HK-2 (cell line): ENCODE measurements at regions not wholly inside any gene's neighbourhood (a gene's known extent, or its start where the extent isn't known, plus 50 kb on each side); places are given as distances from the start of the nearest gene placed in this dataset.

Experiments used
- DNase-seq: peaks from one replicate; pipeline ENCODE4 v3.0.0-alpha.2; 2018; ENCODE audit not compliant: unreplicated experiment

DNA sequence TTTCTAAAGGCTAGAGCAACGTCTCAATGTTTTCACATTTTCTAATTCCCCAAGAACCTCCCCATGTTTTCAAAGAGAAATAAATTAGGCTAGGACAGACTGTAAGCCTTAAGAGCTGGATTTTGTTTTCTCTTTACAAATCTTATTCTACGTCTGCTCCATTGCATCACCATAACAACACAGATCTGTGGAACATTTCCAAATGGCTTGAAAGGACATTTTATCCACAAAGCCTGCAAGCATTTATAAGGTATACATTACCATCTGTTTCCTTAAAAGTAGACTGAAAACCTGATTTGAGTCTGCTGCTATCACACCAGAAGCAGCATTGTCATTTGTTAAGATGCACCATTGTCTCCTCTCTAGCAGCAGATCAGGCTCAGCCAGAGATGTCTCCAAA lies 115.3 kb upstream of the PLEKHA5 start:
- no peak for DNase-seq

DNA sequence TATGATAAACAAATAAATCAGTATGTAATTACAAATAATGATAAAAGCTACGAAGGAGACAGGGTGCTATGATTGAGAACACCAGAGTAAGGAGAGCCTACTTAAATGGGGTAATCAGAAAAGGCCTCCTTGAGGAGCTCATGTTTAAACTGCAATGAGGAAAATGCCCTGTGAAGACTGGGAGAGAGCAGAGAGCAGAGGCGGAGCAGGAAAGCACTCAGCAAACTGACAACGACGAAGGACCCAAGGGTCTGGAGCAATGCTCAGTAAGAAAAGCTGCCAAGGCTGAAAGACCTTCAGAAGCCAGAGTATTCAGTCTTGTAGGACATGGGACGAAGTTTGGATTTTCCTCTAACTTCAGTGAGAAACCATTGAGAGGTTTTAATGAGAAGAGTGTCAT lies 114.2 kb upstream of the PLEKHA5 start:
- DNase-seq = no peak

DNA sequence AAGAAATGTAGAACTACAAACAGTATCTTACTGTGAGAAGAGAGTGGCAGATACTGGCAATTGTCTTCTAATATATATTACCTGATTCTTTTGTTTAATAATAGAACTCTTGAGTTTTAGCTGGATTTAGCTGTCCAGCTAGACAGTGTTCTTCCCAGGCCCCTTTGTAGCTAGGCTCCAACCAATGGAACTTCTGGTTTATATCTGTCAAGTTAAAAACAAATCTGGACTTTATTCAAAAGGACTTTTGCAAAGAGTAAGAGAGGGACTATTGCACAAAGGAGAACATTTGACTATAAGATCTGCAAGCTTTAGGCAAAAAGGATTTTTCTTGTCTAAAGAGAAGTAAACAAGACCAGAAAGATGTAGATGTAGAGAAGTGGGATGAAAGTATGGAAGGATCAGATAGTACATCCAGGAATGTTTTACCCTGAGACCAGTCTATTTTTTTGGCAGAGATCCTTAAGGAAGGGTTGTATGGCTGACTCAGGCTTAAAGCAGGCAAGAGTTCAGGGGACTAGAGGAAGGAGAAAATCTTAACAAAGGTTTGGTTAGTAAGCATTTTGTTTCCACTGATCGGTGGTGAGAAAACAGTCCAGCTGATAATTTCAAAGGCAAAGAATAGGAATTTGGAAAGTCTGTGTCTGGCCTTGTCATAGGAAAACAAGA lies 111.1 kb upstream of the PLEKHA5 start:
- DNase-seq = no peak

DNA sequence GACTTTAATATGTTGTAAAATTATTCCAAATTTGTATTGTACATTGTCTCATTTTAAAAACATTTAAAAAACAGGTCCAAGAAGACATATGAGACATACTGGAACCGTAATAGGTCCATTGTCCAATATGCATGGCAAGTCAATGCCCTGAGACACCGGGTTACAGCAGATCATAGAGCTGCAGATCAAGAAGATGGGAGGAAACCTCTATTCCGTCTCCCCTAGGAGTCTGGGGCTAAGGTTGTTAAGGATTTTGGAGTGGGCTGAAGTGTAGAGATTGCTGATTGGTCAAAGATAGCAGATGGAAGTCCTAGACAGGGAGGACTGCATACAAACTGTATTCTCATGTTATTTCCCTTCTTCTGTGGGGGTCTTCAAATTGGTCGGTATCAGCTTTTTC lies 108.3 kb upstream of the PLEKHA5 start:
- no peak for DNase-seq

DNA sequence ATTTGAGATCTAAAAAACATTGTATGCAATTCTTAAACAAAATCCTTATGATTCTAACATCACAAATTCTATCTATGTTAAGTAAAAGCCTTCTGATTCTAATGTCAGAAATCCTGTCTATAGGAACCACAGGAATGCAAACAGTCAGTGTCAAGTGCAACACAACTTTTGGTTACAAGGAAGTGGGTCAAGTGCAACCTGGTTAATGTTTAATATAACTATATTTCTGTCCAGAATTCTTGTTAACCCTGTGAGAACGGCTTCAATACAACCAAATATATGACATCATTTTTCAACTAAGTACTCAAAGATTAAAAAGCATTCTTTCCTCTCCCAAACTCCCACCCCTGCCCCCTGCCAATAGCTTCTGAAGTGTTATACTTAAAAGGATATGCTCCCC lies 107.9 kb upstream of the PLEKHA5 start:
- no peak for DNase-seq

DNA sequence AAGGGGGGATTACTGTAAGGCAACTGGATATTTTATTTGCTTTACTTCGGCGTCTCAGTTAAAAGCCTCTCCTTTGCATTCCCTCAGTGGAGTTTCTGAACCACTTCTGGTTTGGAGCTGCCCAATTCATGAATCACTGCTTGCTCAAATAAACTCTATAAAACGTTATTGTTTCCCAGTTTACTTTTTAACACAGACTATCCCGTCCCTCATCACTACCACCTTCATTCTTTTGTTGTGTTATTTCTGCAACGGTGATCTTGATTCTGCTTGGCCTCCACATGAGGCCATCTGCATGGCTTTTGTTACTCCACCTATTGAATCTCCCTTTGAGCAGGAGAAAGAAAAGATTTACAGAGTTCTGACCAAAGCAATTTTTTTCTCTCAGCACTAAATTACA lies 104.0 kb upstream of the PLEKHA5 start:
- no peak for DNase-seq

DNA sequence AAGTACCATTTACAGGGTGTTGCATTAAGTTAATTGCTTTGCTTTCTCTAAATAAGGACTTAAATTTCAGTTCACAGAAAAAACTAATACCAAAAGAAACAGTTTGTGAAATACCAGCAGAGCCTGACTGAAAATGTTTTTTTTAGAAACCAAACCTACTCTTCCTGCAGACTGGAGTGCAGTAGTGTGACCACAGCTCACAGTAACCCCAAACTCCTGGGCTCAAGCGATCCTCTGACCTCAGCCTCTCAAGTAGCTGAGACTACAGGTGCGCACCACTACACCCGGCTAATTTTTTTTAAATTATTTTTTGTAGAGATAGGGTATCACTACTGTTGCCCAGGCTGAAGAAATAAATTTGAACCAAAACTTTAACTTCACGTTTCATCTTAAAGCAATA lies 103.5 kb upstream of the PLEKHA5 start:
- DNase-seq = no peak

DNA sequence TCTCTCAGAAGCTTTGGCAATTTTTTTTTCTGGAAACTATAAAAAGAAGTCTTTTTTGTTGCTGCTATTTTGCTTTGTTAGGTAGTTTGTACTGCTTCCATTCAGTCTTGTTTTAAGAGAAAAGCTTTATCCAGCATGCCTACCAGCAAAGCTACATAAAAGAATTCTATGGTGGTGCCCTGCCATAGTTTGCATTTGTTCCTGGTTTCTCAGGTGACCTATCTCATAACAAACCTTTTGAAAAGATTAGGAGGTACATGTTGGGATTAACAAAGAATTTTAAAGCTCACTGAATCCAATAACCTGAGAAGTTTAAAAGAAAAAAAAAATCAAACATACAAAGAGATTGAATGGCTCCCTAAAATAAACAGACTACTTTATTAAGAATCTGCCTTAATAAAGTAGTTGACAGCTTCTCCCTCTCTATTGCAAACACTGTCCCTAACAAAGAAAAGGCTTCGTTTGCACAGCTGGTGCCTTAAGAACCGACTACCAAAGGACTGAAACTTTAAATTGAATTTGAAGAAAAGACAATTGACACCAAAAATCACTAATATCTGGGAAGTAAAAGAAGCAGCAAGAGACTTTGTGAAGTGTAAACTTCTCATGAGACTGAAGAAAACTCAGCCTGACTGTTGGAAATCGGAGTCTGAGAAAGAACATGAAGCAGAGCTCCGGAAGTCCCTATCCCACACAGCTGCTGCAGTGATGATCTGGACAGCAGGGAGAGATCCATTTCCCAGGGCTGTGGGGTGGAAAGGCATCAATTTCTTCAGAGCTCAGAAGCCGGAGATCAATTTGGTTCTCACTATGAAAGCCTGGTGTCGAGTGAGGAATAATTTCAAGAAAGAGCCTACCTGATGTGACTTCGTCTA lies 102.7 kb upstream of the PLEKHA5 start:
- no peak for DNase-seq

DNA sequence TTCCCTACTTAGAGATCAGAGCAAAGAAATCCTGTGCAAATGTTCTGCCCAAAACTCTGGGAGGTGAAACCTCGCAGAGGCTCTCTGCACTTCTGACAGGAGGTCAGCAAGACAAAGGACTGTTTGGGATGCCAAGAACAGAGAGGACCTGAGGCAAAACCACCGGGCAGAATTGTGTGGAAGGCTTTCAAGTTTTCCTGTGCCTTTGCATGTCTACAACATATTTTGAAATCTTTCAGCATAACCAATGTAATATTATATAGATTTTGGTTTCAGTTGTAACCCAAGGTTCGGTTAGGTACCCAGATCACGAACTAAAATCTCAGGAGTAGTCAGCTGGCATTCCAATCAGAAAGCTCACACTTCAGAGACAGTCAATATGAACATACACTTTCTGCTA lies 99.4 kb upstream of the PLEKHA5 start:
- DNase-seq = no peak

DNA sequence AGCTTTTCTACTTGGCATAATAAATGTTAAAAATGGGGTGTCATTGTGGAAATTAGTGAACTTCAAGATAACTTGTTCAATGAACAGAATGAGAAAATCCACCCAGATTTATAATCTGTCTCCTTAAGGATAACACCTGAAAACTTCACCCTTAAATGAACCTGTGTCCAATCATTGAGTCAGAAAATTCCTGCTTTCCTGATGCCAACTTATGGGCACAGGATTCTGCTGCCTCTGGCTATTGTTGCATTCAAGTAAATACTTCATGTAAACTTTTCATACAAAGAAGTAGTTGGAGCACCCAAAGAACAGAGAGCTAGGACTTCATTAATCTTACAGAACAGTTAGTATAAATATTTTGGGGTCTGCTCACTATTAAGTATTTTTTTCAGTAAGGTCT lies 98.9 kb upstream of the PLEKHA5 start:
- no peak for DNase-seq

DNA sequence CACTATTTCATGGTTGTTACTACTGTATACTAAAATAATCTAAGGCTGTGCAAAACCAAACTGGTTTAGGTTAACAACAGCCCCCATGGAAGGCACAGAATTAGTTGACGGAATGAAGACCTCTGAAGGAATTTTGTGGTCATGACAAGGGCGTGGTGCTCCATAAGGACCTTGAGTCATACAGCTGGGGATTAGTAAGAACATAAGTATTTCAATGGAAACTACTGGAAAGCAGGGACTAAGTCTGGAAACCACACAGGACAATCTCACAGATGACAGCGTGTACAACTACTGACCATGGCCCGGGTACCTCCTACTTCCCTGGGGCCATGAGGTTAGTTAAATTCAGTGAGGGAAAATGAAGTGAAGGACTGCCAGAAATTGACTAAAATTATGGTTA lies 98.5 kb upstream of the PLEKHA5 start:
- peak; percentile 29 for DNase-seq

DNA sequence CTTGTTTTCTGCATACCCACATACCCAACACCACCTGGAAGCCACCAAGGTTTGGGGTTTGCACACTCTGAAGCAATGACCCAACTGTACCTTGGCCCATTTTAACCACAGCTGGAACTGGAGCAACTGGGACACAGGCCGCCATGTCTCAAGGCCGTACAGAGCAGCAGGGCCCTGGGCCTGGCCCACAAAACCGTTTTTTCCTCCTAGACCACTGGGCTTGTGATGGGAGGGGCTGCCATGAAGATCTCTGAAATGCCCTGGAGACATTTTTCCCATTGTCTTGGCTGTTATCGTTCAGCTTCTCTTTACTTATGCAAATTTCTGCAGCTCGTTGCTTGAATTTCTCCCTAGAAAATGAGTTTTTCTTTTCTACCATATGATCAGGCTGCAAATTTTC lies 96.7 kb upstream of the PLEKHA5 start:
- DNase-seq = no peak

DNA sequence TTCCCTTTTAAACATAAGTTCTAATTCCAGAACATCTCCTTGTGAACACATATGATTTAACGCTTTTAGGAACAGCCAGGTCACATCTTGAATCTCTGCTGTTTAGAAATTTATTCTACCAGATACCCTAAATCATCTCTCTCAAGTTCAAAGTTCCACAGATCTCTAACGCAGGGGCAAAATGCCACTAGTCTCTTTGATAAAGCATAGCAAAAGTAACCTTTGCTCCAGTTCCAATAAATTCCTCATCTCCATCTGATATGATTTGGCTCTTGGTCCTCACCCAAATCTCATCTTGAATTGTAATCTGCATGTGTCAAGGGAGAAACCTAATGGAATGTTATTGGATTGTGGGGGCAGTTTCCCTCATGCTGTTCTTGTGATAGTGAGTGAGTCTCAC lies 96.3 kb upstream of the PLEKHA5 start:
- no peak for DNase-seq

DNA sequence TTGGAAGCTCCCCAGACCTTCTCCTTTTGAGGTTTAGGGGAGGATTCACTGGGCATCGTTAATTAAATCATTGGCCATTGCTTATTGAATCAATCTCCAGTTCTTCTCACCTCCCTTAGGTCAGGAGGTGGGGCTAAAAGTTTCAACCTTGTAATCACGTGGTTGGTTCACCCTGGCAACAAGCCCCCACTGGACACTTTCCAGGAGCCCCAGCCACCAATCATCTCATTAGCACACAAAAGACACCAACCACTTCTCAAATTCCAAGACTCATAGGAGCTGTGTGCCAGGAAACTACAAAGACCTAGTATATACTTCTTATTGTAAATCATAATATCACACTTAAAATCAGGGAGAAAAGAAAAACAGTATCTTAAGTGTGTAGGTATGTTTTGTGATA lies 94.6 kb upstream of the PLEKHA5 start:
- DNase-seq = no peak

DNA sequence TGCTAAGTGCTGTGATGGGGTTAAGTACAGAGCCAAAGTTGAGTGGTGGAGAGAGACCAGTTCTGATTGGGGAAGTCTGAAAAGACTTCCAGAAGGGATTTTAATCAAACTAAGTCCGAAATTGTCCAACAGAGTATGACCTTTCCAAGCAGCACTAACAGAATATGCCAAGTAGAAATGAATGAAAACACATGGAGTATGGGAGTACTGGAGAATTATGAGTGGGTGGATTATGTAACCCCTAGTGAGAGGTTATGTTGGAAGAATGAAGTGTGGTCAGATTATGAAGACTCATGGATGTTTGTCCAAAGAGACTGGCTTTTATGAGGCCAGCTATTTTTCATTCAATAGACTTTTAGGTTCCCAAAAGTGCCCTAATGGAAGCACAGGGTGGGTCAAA lies 94.0 kb upstream of the PLEKHA5 start:
- DNase-seq = no peak

DNA sequence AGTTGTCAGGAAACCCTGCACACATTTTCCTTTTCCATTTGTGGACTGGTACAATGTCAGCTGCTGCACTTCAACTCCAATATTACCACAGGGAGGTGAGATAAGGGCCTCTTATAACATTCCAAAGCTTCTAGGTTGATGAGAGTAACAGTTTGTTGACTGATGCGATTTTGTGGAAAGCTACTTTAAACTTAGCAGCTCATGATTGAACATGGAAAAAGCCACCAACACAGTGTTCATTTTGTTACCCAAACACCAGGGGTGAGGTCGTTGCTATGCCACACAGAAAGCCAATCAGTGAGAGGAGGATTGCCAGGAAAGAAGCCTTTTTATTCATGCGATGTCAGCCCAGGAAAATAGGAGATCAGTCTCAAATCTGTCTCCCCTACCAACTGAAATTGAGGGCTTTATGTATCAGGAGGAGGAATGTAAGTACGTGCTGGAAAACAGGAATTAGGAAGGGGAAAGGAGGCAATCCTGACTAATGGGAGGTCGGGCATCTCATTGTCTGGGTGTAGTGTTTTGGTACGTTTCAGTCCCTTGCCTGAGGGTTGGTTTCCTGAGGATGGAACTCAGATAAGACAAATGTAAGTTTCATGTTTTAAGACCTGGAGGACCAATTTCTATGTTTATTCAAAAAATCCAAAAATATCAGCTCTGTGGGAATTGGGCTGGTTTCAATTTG lies 92.7 kb upstream of the PLEKHA5 start:
- no peak for DNase-seq

DNA sequence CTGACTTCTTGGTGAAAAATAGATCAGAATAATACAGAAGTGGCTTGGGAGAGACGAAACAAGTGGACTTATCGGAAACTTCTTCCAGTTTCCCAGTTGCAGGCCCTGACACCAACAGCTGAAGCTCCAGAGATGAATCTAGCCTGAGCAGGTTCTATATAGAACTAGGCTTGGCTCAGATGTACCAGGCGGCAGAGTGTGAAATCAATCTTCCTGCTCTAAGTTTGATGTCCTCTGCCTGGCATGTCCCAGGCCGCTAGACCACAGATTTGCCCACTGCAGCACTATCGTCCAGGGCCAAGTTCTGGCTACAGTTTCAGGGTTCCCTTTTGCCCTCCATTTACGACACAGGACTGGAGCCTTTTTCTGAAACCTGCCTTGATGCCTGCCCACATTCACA lies 91.3 kb upstream of the PLEKHA5 start:
- DNase-seq = no peak

DNA sequence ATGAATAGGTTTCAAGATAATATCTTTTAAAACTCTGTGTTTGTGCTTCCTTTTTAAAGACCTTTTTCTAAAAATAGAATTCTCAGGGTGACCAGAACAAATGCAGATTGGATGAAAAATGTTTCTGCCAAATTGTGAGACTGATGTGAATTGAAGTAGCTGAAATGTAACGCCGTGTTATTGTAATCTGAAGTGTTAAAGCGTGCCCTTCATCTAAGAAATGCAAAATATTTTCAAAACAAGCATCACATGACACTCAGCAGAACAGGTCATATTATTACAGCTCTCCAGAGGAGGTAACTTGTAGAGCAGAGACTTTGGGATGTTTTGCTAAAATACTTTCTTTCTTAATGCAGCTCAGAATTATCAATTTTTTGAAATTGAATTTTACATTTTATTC lies 90.0 kb upstream of the PLEKHA5 start:
- DNase-seq = no peak

DNA sequence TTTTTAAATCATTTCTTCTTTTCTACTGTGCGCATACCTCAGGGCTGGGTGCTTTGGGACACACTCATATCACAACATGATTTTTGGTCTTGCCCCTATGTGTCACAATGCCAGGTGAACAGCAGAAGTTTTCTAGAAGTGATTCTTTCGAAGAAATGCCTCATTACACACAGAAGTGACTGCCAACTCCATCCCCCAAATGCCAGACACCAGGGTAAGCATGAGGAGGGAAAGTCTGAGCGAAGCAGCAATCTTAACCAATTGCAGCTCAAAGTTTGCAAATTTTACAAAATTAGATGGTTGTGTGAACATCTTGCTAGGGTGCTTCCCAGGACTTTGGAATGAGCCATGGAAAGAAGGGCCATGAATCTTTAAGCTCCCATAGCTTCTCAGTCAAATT lies 87.3 kb upstream of the PLEKHA5 start:
- no peak for DNase-seq

DNA sequence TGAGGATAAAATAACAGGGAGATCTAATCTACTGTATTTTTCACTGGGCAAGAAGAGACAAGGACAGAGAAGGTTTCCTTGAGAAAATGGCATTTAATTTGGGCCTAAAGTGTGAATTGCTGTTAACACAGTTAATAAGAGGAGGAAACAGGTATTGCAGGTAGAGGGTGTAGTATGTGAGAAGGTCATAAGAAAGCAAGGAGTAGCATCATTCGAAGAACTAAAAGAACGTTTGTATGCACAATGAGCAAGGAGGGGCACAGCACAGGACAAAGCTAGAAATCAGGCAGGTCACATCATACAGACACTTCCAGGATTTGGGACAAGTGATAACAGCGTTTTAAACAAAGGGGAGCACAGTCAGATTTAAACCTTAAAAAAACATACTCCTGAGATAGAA lies 85.1 kb upstream of the PLEKHA5 start:
- DNase-seq = no peak

DNA sequence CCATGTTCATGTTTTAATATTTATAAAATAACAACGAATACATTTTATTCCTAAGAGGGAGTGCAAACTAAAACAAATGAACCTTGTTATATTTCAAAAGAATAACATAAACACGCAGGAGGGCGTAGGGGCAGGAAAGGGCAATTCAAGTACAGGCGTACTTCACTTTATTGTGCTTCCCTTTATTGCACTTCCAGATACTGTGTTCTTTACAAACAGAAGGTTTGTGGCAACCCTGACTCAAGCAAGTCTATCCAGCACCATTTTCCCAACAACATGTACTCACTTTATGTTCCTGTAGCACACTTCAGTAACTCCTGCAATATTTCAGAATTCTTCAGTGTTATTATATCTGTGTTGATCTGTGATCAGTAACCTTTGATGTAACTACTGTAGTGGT lies 84.6 kb upstream of the PLEKHA5 start:
- no peak for DNase-seq

DNA sequence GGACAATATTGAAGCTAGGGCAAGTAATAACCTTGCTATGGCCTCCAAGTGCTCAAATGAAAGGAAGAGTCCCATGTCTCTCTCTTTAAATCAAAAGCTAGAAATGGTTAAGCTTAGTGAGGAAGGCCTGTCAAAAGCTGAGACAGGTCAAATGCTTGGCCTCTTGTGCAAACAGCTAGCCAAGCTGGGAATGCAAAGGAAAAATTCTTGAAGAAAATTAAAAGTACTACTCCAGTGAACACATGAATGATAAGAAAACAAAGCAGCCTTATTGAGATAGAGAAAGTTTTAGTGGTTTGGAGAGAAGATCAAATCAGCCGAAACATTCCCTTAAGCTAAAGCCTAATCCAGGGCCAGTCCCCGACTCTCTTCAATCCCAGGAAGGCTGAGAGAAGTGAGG lies 84.1 kb upstream of the PLEKHA5 start:
- no peak for DNase-seq

DNA sequence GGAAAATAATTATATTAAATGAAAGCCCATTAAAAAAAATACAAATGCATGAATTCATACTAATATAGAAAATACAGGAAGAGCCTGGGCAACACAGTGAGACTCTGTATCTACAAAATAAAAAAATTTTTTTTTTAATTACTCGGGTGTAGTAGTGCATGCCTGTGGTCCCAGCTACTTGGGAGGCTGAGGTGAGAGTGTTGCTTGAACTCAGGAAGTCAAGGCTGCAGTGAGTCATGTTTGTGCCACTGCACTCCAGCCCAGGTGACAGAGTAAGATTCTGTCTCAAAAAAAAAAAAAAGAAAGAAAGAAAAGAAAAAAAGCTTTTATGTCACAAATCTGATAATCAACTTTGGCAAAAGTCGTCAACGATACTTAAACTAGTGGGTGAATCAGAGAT lies 80.6 kb upstream of the PLEKHA5 start:
- peak; percentile 20 for DNase-seq
